ENCODE measurements at regions not wholly inside any gene's neighbourhood (a gene's known extent, or its start where the extent isn't known, plus 50 kb on each side); places are given as distances from the start of the nearest gene placed in this dataset.

GRCh38 chr12:19706936-19707335, 267.6 kb downstream of the AEBP2 start:
- peaks cover 4 to 7% of the 10 kb centered on the region in 2 experiments for H3K9me3 ChIP-seq (ENCODE audit: control insufficient read depth in 2 of 2, low read length in 2 of 2)
- H3K4me3 ChIP-seq (ENCODE audit: low read depth, low read length), result no peak overlapping the region
- no peaks in the 10 kb centered on the region for H3K4me1 ChIP-seq (ENCODE audit: control insufficient read depth, insufficient read depth, low read length, poor library complexity, severe bottlenecking)
- H3K4me3 Mint-ChIP-seq, result no peak overlapping the region
- DNase-seq (no peak), ATAC-seq (ENCODE audit: low read depth in 2 of 2) (no peak)
- no peak overlapping the region for H3K27ac Mint-ChIP-seq
- no peaks in the 10 kb centered on the region for H3K27me3 Mint-ChIP-seq
- no peaks in the 10 kb centered on the region for H3K4me1 Mint-ChIP-seq
- H3K9me3 Mint-ChIP-seq, result peaks cover 5 to 34% (median 20%) of the 10 kb centered on the region in 7 donors
- H3K27me3 ChIP-seq (ENCODE audit: control insufficient read depth, insufficient read depth, low read length), result no peaks in the 10 kb centered on the region
- no peaks in the 10 kb centered on the region for H3K36me3 Mint-ChIP-seq
- no peak overlapping the region for H3K27ac ChIP-seq (ENCODE audit: insufficient read depth, low read length, poor library complexity, severe bottlenecking)
- no peaks in the 10 kb centered on the region for H3K36me3 ChIP-seq (ENCODE audit: control insufficient read depth, insufficient read depth, low read length)

GRCh38 chr12:19707948-19708409, 268.7 kb downstream of the AEBP2 start:
- H3K27me3 ChIP-seq (ENCODE audit: control insufficient read depth, insufficient read depth, low read length), result no peaks in the 10 kb centered on the region
- Mint-ChIP-seq H3K4me3 (no peak overlapping the region), H3K27me3 (no peaks in the 10 kb centered on the region), H3K9me3 (peaks cover 7 to 27% (median 17%) of the 10 kb centered on the region in 7 donors), H3K36me3 (no peaks in the 10 kb centered on the region), H3K4me1 (no peaks in the 10 kb centered on the region), H3K27ac (no peak overlapping the region)
- DNase-seq (no peak), ATAC-seq (ENCODE audit: low read depth in 2 of 2) (no peak)
- H3K9me3 ChIP-seq (ENCODE audit: control insufficient read depth in 2 of 2, low read length in 2 of 2), result peaks cover 4 to 5% of the 10 kb centered on the region in 2 experiments
- H3K27ac ChIP-seq (ENCODE audit: insufficient read depth, low read length, poor library complexity, severe bottlenecking), result no peak overlapping the region
- H3K4me1 ChIP-seq (ENCODE audit: control insufficient read depth, insufficient read depth, low read length, poor library complexity, severe bottlenecking), result no peaks in the 10 kb centered on the region
- H3K4me3 ChIP-seq (ENCODE audit: low read depth, low read length), result no peak overlapping the region
- H3K36me3 ChIP-seq (ENCODE audit: control insufficient read depth, insufficient read depth, low read length), result no peaks in the 10 kb centered on the region

- Mint-ChIP-seq H3K9me3 (peaks cover 0 to 19% (median 15%) of the 10 kb centered on the region in 7 donors), H3K36me3 (no peaks in the 10 kb centered on the region), H3K4me3 (no peak overlapping the region), H3K4me1 (no peaks in the 10 kb centered on the region), H3K27ac (no peak overlapping the region), H3K27me3 (no peaks in the 10 kb centered on the region)
- Histone ChIP-seq H3K4me1 (ENCODE audit: control insufficient read depth, insufficient read depth, low read length, poor library complexity, severe bottlenecking) (no peaks in the 10 kb centered on the region), H3K27me3 (ENCODE audit: control insufficient read depth, insufficient read depth, low read length) (no peaks in the 10 kb centered on the region), H3K27ac (ENCODE audit: insufficient read depth, low read length, poor library complexity, severe bottlenecking) (no peak overlapping the region), H3K36me3 (ENCODE audit: control insufficient read depth, insufficient read depth, low read length) (no peaks in the 10 kb centered on the region), H3K4me3 (ENCODE audit: low read depth, low read length) (no peak overlapping the region), H3K9me3 (ENCODE audit: control insufficient read depth in 2 of 2, low read length in 2 of 2) (peaks cover 2 to 4% of the 10 kb centered on the region in 2 experiments)
- no peak for ATAC-seq (ENCODE audit: low read depth in 2 of 2)
- DNase-seq, result no peak
Observed at GRCh38 chr12:19709889-19710288, 270.6 kb downstream of the AEBP2 start.

GRCh38 chr12:19710811-19711793, 271.8 kb downstream of the AEBP2 start:
- Histone ChIP-seq H3K4me3 (ENCODE audit: low read depth, low read length) (no peak overlapping the region), H3K9me3 (ENCODE audit: control insufficient read depth in 2 of 2, low read length in 2 of 2) (peaks cover 2 to 4% of the 10 kb centered on the region in 2 experiments), H3K36me3 (ENCODE audit: control insufficient read depth, insufficient read depth, low read length) (no peaks in the 10 kb centered on the region), H3K27ac (ENCODE audit: insufficient read depth, low read length, poor library complexity, severe bottlenecking) (no peak overlapping the region), H3K27me3 (ENCODE audit: control insufficient read depth, insufficient read depth, low read length) (no peaks in the 10 kb centered on the region), H3K4me1 (ENCODE audit: control insufficient read depth, insufficient read depth, low read length, poor library complexity, severe bottlenecking) (no peaks in the 10 kb centered on the region)
- H3K36me3 Mint-ChIP-seq, result no peaks in the 10 kb centered on the region
- ATAC-seq (ENCODE audit: low read depth in 2 of 2) (no peak), DNase-seq (no peak)
- H3K4me3 Mint-ChIP-seq, result no peak overlapping the region
- peaks cover 0 to 16% (median 14%) of the 10 kb centered on the region in 7 donors for H3K9me3 Mint-ChIP-seq
- no peak overlapping the region for H3K27ac Mint-ChIP-seq
- H3K27me3 Mint-ChIP-seq, result no peaks in the 10 kb centered on the region
- H3K4me1 Mint-ChIP-seq, result no peaks in the 10 kb centered on the region

GRCh38 chr12:19712041-19712440, 272.7 kb downstream of the AEBP2 start:
- no peaks in the 10 kb centered on the region for H3K27me3 ChIP-seq (ENCODE audit: control insufficient read depth, insufficient read depth, low read length)
- Mint-ChIP-seq H3K36me3 (no peaks in the 10 kb centered on the region), H3K27ac (no peak overlapping the region), H3K4me3 (no peak overlapping the region), H3K9me3 (peaks cover 0 to 16% (median 9%) of the 10 kb centered on the region in 7 donors), H3K4me1 (no peaks in the 10 kb centered on the region), H3K27me3 (no peaks in the 10 kb centered on the region)
- peaks cover 0 to 2% of the 10 kb centered on the region in 2 experiments for H3K9me3 ChIP-seq (ENCODE audit: control insufficient read depth in 2 of 2, low read length in 2 of 2)
- DNase-seq, result no peak
- H3K4me1 ChIP-seq (ENCODE audit: control insufficient read depth, insufficient read depth, low read length, poor library complexity, severe bottlenecking), result no peaks in the 10 kb centered on the region
- H3K36me3 ChIP-seq (ENCODE audit: control insufficient read depth, insufficient read depth, low read length), result no peaks in the 10 kb centered on the region
- no peak overlapping the region for H3K27ac ChIP-seq (ENCODE audit: insufficient read depth, low read length, poor library complexity, severe bottlenecking)
- ATAC-seq (ENCODE audit: low read depth in 2 of 2), result no peak
- H3K4me3 ChIP-seq (ENCODE audit: low read depth, low read length), result no peak overlapping the region

GRCh38 chr12:19718401-19718800, 279.1 kb downstream of the AEBP2 start:
- Histone ChIP-seq H3K9me3 (ENCODE audit: control insufficient read depth in 2 of 2, low read length in 2 of 2) (no peaks in the 10 kb centered on the region), H3K4me1 (ENCODE audit: control insufficient read depth, insufficient read depth, low read length, poor library complexity, severe bottlenecking) (no peaks in the 10 kb centered on the region), H3K36me3 (ENCODE audit: control insufficient read depth, insufficient read depth, low read length) (no peaks in the 10 kb centered on the region), H3K4me3 (ENCODE audit: low read depth, low read length) (no peak overlapping the region), H3K27ac (ENCODE audit: insufficient read depth, low read length, poor library complexity, severe bottlenecking) (no peak overlapping the region), H3K27me3 (ENCODE audit: control insufficient read depth, insufficient read depth, low read length) (no peaks in the 10 kb centered on the region)
- DNase-seq (no peak), ATAC-seq (ENCODE audit: low read depth in 2 of 2) (no peak)
- H3K36me3 Mint-ChIP-seq, result no peaks in the 10 kb centered on the region
- peaks cover under 1 to 9% (median 5%) of the 10 kb centered on the region in 7 donors for H3K9me3 Mint-ChIP-seq
- H3K27me3 Mint-ChIP-seq, result peaks cover 9% of the 10 kb centered on the region
- H3K4me3 Mint-ChIP-seq, result no peak overlapping the region
- no peaks in the 10 kb centered on the region for H3K4me1 Mint-ChIP-seq
- no peak overlapping the region for H3K27ac Mint-ChIP-seq

GRCh38 chr12:19719672-19720071, 280.4 kb downstream of the AEBP2 start:
- no peak for DNase-seq
- Mint-ChIP-seq H3K4me1 (no peaks in the 10 kb centered on the region), H3K27me3 (peaks cover 9% of the 10 kb centered on the region), H3K4me3 (no peak overlapping the region), H3K27ac (peak overlapping the region in 1 of 3 donors; percentile 85), H3K9me3 (peaks cover 0 to 6% (median 4%) of the 10 kb centered on the region in 7 donors), H3K36me3 (no peaks in the 10 kb centered on the region)
- Histone ChIP-seq H3K9me3 (ENCODE audit: control insufficient read depth in 2 of 2, low read length in 2 of 2) (no peaks in the 10 kb centered on the region), H3K4me3 (ENCODE audit: low read depth, low read length) (no peak overlapping the region), H3K36me3 (ENCODE audit: control insufficient read depth, insufficient read depth, low read length) (no peaks in the 10 kb centered on the region), H3K4me1 (ENCODE audit: control insufficient read depth, insufficient read depth, low read length, poor library complexity, severe bottlenecking) (no peaks in the 10 kb centered on the region), H3K27me3 (ENCODE audit: control insufficient read depth, insufficient read depth, low read length) (no peaks in the 10 kb centered on the region), H3K27ac (ENCODE audit: insufficient read depth, low read length, poor library complexity, severe bottlenecking) (no peak overlapping the region)
- ATAC-seq (ENCODE audit: low read depth in 2 of 2), result no peak

All from CD4-positive, CD25-positive, alpha-beta regulatory T cell (primary cell).